Ascending aorta (tissue), 2 donors: ENCODE measurements at regions not wholly inside any gene's neighbourhood (a gene's known extent, or its start where the extent isn't known, plus 50 kb on each side); places are given as distances from the start of the nearest gene placed in this dataset.

Source experiments
- DNase-seq, 2 donors: peaks; one replicate each; pipeline ENCODE4 v3.0.0-alpha.2; 2019; ENCODE audit warnings: low spot score in 2 of 2
- H3K27ac ChIP-seq, 2 donors: fragments of 200-600 bp; sonication (generic); one replicate each; pipeline ENCODE4 v1.5.1; 2016 to 2017; ENCODE audit warnings: mild to moderate bottlenecking in 1 of 2
- H3K27me3 ChIP-seq: fragments of 200-600 bp; sonication (generic); one replicate; pipeline ENCODE4 v1.5.1; 2017
- H3K36me3 ChIP-seq, 2 donors: fragments of 200-600 bp; sonication (generic); one replicate each; pipeline ENCODE4 v1.5.1; 2016
- H3K4me1 ChIP-seq, 2 donors: fragments of 200-600 bp; sonication (generic); one replicate each; pipeline ENCODE4 v1.5.1; 2016 to 2017; ENCODE audit warnings: mild to moderate bottlenecking in 1 of 2
- H3K4me3 ChIP-seq, 2 donors: fragments of 200-600 bp; sonication (generic); one replicate each; pipeline ENCODE4 v1.5.1; 2016 to 2017; ENCODE audit warnings: mild to moderate bottlenecking in 1 of 2
- H3K9me3 ChIP-seq, 2 donors: fragments of 200-600 bp; sonication (generic); one replicate each; pipeline ENCODE4 v1.5.1; 2016
- intact Hi-C: fragments of 100-400 bp; cut with DNase I; formaldehyde crosslinking; loops from one replicate; pipeline ENCODE4 v1.15.1; 2023
- TF ChIP-seq, protein P1 (sequence below), 3 experiments: fragments of 200-600 bp in 2 of 3; fragments of 450-650 bp in 1 of 3; sonication (generic) in 2 of 3; IDR thresholded peaks; one replicate each; pipeline ENCODE4 v1.5.1; 2016 to 2019; ENCODE audit warnings: antibody characterized with exemption in 3 of 3, mild to moderate bottlenecking in 1 of 3, moderate library complexity in 1 of 3

DNA sequence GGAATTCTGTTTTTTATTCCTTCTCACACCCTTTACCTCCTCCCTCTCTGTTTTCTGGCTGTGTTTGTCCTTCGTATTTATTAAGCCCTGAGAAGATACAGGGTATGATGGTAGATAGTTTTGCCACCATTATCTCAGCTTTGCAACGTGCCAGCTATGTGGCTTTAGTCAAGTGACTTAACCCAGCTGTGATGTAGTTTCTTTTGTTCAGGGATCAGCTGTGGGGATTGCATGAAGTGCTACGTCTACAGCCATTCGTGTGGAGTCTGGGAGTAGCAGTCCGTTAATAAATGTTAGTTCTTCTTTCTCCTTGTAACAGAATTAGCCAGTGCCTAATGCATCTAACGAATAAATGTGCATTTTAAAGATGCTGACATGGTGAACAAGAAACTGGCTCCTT is 128.4 kb downstream of the HAPSTR1 start:
- H3K4me1 ChIP-seq, result no peaks in the 10 kb centered on the region
- no peaks in the 10 kb centered on the region for H3K36me3 ChIP-seq
- no peak for DNase-seq
- no peaks in the 10 kb centered on the region for H3K9me3 ChIP-seq
- H3K4me3 ChIP-seq, result no peak overlapping the region
- no peaks in the 10 kb centered on the region for H3K27me3 ChIP-seq
- H3K27ac ChIP-seq, result no peak overlapping the region
- TF ChIP-seq, protein P1, sequence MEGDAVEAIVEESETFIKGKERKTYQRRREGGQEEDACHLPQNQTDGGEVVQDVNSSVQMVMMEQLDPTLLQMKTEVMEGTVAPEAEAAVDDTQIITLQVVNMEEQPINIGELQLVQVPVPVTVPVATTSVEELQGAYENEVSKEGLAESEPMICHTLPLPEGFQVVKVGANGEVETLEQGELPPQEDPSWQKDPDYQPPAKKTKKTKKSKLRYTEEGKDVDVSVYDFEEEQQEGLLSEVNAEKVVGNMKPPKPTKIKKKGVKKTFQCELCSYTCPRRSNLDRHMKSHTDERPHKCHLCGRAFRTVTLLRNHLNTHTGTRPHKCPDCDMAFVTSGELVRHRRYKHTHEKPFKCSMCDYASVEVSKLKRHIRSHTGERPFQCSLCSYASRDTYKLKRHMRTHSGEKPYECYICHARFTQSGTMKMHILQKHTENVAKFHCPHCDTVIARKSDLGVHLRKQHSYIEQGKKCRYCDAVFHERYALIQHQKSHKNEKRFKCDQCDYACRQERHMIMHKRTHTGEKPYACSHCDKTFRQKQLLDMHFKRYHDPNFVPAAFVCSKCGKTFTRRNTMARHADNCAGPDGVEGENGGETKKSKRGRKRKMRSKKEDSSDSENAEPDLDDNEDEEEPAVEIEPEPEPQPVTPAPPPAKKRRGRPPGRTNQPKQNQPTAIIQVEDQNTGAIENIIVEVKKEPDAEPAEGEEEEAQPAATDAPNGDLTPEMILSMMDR (IDR thresholded peaks at IDR 0.05), result no peak
- intact Hi-C loops, result no loop called here

DNA sequence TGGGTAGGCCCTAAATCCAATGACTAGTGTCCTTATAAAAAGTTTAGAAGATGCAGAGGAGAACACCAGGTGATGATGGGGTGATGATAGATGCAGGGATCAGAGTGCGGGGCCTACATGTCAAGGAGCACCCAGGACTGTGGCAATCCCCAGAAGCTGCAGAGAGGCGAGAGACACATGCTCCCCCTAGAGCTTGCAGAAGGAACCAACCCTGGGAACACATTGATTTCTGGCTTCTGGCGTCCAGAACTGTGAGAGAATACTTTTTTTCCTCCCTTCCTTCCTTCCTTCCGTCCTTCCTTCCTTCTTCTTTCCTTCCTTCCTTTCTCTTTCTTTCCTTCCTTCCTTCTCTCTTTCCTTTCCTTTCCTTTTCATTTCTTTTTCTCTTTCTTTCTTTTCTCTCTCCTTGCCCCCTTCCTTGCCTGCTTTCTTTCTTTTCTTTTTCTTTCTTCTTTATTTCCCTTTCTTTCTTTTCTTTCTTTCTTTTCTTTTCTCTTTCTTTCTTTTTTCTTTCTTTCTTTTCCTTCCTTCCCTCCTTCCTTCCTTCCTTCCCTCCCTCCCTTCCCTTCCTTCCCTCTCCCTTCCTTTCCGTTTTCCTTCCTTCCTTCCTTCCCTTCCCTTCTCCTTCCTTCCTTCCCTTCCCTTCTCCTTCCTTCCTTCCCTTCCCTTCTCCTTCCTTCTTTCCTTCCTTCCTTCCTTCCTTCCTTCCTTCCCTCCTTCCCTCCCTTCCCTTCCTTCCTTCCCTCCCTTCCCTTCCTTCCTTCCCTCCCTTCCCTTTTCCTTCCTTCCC is 134.3 kb downstream of the HAPSTR1 start:
- Histone ChIP-seq H3K4me1 (no peaks in the 10 kb centered on the region), H3K9me3 (no peaks in the 10 kb centered on the region), H3K27me3 (no peaks in the 10 kb centered on the region), H3K36me3 (no peaks in the 10 kb centered on the region), H3K4me3 (no peak overlapping the region), H3K27ac (no peak overlapping the region)
- no peak for DNase-seq
- intact Hi-C loops, result no loop called here
- TF ChIP-seq, protein P1 (IDR thresholded peaks at IDR 0.05), result no peak

DNA sequence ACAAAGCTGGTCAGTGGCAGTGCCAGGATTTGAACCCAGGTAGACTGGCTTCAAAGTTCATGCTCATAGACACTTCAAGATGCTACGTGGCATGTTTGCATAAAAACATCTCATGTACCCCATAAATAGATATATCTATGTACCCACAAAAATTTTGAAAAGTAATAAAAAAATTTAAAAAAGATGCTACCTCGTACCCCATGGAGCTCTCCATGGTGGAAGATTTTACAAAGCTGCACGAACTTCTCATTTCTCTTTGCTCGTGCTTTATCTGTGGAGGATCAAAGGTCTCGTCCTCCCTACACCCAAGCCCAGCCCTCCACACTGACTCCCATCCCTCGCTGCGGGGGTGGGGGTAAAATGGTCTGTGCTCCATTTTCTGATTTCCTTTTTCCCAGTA is 135.5 kb downstream of the HAPSTR1 start:
- intact Hi-C loops, result no loop called here
- Histone ChIP-seq H3K4me1 (no peaks in the 10 kb centered on the region), H3K9me3 (no peaks in the 10 kb centered on the region), H3K27me3 (no peaks in the 10 kb centered on the region), H3K27ac (no peak overlapping the region), H3K36me3 (no peaks in the 10 kb centered on the region), H3K4me3 (no peak overlapping the region)
- TF ChIP-seq, protein P1 (IDR thresholded peaks at IDR 0.05), result no peak
- DNase-seq, result no peak

DNA sequence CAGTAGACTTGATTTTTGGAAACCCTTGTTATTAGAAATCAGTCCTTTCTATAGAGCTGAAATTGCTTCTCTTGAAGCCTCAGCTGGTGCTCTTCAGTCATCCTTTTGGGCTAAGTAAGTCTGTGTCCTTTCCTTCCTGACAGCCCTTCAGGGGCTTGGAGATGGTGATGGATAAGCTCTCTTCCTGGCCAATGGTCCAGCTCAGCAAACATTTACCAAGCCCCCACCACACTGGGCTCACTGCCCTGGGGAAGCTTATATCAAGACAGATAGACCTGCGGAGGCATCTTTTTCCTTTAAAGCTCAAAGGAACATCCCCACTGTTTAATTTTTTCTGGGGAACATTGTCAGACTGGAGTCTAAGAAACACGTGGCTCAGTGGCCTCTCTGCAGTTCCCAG is 139.6 kb downstream of the HAPSTR1 start:
- no peaks in the 10 kb centered on the region for H3K4me1 ChIP-seq

DNA sequence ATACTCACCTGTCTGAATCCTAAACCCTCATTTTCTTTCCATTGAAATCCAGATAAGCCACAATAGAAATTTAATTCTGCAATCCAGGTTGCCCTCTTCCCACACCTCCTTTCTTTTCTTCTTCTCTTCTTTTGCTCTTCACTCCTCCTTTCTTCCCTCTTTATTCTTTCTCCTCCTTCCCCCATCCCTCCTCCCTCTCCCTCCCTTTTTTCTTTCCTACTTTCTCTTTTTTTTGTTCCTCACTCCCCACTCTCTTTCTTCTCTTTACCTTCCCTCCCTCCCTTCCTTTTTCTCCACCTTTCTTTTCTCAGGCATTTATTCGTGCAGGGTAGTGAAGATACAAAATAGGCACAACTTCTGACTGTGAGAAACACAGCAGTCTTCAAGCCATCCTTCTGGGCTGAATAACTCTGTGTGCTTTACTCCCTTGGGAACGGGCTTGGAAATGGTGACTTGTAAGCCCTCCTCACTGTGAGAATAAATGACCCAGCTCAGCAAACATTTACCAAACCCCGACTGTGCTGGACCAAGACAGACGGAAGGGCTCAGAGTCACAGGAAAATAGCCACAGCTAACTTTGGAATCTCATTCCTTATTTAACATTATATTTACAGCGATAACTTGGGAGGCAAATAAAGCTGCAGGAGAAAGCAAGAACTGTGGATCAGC is 140.8 kb downstream of the HAPSTR1 start:
- Histone ChIP-seq H3K27me3 (no peaks in the 10 kb centered on the region), H3K4me3 (no peak overlapping the region), H3K36me3 (no peaks in the 10 kb centered on the region), H3K4me1 (no peaks in the 10 kb centered on the region), H3K27ac (no peak overlapping the region), H3K9me3 (no peaks in the 10 kb centered on the region)
- TF ChIP-seq, protein P1 (IDR thresholded peaks at IDR 0.05), result no peak
- no peak for DNase-seq
- intact Hi-C loops, result no loop called here

More for the DNA sequence above, 139.6 kb downstream of the HAPSTR1 start:
- Histone ChIP-seq H3K9me3 (no peaks in the 10 kb centered on the region), H3K4me3 (no peak overlapping the region), H3K27me3 (no peaks in the 10 kb centered on the region), H3K36me3 (no peaks in the 10 kb centered on the region), H3K27ac (no peak overlapping the region)
- no peak for DNase-seq
- TF ChIP-seq, protein P1 (IDR thresholded peaks at IDR 0.05), result no peak
- intact Hi-C loops, result no loop called here
